Kidney (tissue), 13 donors: ENCODE measurements at regions not wholly inside any gene's neighbourhood (a gene's known extent, or its start where the extent isn't known, plus 50 kb on each side); places are given as distances from the start of the nearest gene placed in this dataset.
"Not testable (repeated sequence)": the region's sequence is repeated elsewhere in the genome, so short reads cannot be mapped to it uniquely, and the experiment has no call there.

Experiments used
- DNase-seq, 5 donors: peaks; one replicate each; pipeline ENCODE4 v3.0.0-alpha.2; 2013 to 2020
- FAIRE-seq: peaks from 2 replicates; lab custom pipeline; 2012; peaks lifted over from hg19 to GRCh38; lab: Jason Lieb, UNC
- H3K27ac ChIP-seq, 2 donors: one replicate each; pipeline ENCODE4 v1.7.0; 2013; ENCODE audit warnings: low read depth in 2 of 2, low read length in 2 of 2, inconsistent platforms in 1 of 2
- H3K27me3 ChIP-seq: one replicate; pipeline ENCODE4 v1.7.1; 2013; ENCODE audit warnings: low read length, inconsistent platforms; ENCODE audit not compliant: control insufficient read depth, insufficient read depth
- H3K36me3 ChIP-seq, 3 donors: one replicate each; pipeline versions ENCODE4 v1.7.0 to v1.7.1; 2013; ENCODE audit warnings: low read length in 3 of 3, control low read depth in 1 of 3, inconsistent platforms in 1 of 3; ENCODE audit not compliant: insufficient read depth in 3 of 3, control insufficient read depth in 2 of 3
- H3K4me1 ChIP-seq, 3 donors: one replicate each; pipeline versions ENCODE4 v1.7.0 to v1.7.1; 2013; ENCODE audit warnings: low read length in 3 of 3, inconsistent platforms in 1 of 3, low read depth in 1 of 3; ENCODE audit not compliant: control insufficient read depth in 2 of 3, insufficient read depth in 2 of 3
- H3K4me3 ChIP-seq, 3 donors: one replicate each; pipeline versions ENCODE4 v1.7.0 to v1.8.1; 2013; ENCODE audit warnings: low read length in 3 of 3, control low read depth in 1 of 3, inconsistent platforms in 1 of 3
- H3K9ac ChIP-seq, 3 donors: one replicate each; pipeline versions ENCODE4 v1.7.0 to v1.7.1; 2013; ENCODE audit warnings: low read length in 3 of 3, control low read depth in 1 of 3, inconsistent platforms in 1 of 3
- H3K9me3 ChIP-seq, 3 donors: one replicate each; pipeline versions ENCODE4 v1.7.0 to v1.7.1; 2013; ENCODE audit warnings: low read length in 3 of 3, control low read depth in 1 of 3, inconsistent platforms in 1 of 3; ENCODE audit not compliant: control insufficient read depth in 2 of 3, insufficient read depth in 1 of 3
- CTCF ChIP-seq: IDR thresholded peaks from 3 replicates; pipeline ENCODE4 v1.5.1; 2012; ENCODE audit warnings: mild to moderate bottlenecking, moderate library complexity, borderline replicate concordance; ENCODE audit not compliant: insufficient read depth; ENCODE audit errors: extremely low read depth
- intact Hi-C: fragments of 100-400 bp; cut with DNase I; formaldehyde crosslinking; loops from one replicate; pipeline ENCODE4 v1.11.1; 2022
- donor health status: control.
- donor health status: control.
- donor health status: control.
- donor health status: control.
- donor health status: control.
- donor health status: DM: yes; HTN: yes; CAD: no.
- donor health status: Normal renal cell carcinoma (clear cell type).

- no peak for TF ChIP-seq CTCF
- intact Hi-C loops, result no loop called here
- peaks cover 5 to 22% (median 10%) of the 10 kb centered on the region in 3 donors for H3K4me1 ChIP-seq
Measured at GRCh38 chr5:56633950-56634349, 181.4 kb upstream of the MAP3K1 start.

GRCh38 chr5:56632939-56633338, 182.4 kb upstream of the MAP3K1 start:
- Histone ChIP-seq H3K4me1 (peaks cover 0 to 16% (median 4%) of the 10 kb centered on the region in 3 donors), H3K9me3 (no peaks in the 10 kb centered on the region), H3K36me3 (no peaks in the 10 kb centered on the region), H3K27me3 (no peaks in the 10 kb centered on the region), H3K27ac (no peak overlapping the region), H3K4me3 (no peak overlapping the region), H3K9ac (no peak overlapping the region)
- intact Hi-C loops, result no loop called here
- DNase-seq, result no peak
- TF ChIP-seq CTCF, result no peak
- no peak for FAIRE-seq

More at GRCh38 chr5:56633950-56634349, 181.4 kb upstream of the MAP3K1 start:
- Histone ChIP-seq H3K9me3 (no peaks in the 10 kb centered on the region), H3K27ac (no peak overlapping the region), H3K27me3 (no peaks in the 10 kb centered on the region), H3K4me3 (no peak overlapping the region), H3K36me3 (no peaks in the 10 kb centered on the region), H3K9ac (no peak overlapping the region)
- FAIRE-seq (no peak), DNase-seq (no peak)

GRCh38 chr5:56632199-56632598, 183.2 kb upstream of the MAP3K1 start:
- Histone ChIP-seq H3K27me3 (no peaks in the 10 kb centered on the region), H3K27ac (no peak overlapping the region), H3K36me3 (no peaks in the 10 kb centered on the region), H3K9me3 (no peaks in the 10 kb centered on the region), H3K4me3 (no peak overlapping the region), H3K9ac (no peak overlapping the region), H3K4me1 (peaks cover 0 to 10% (median 4%) of the 10 kb centered on the region in 3 donors)
- DNase-seq (no peak), FAIRE-seq (no peak)
- no peak for TF ChIP-seq CTCF
- intact Hi-C loops, result no loop called here

- intact Hi-C loops, result no loop called here
- Histone ChIP-seq H3K4me3 (no peak overlapping the region), H3K4me1 (peaks cover 0 to 6% (median 0%) of the 10 kb centered on the region in 3 donors), H3K9ac (no peak overlapping the region), H3K9me3 (no peaks in the 10 kb centered on the region), H3K27me3 (no peaks in the 10 kb centered on the region), H3K27ac (no peak overlapping the region), H3K36me3 (no peaks in the 10 kb centered on the region)
- DNase-seq, result no peak
- TF ChIP-seq CTCF, result no peak
- no peak for FAIRE-seq
Measured at GRCh38 chr5:56631719-56632118, 183.6 kb upstream of the MAP3K1 start.

- DNase-seq, H3K9ac ChIP-seq, H3K27me3 ChIP-seq, intact Hi-C loops, H3K9me3 ChIP-seq, H3K4me3 ChIP-seq, FAIRE-seq, H3K27ac ChIP-seq, H3K36me3 ChIP-seq, H3K4me1 ChIP-seq: not testable (repeated sequence)
Measured at GRCh38 chr5:56628616-56629015, 186.7 kb upstream of the MAP3K1 start.
